ENCODE measurements at regions not wholly inside any gene's neighbourhood (a gene's known extent, or its start where the extent isn't known, plus 50 kb on each side); places are given as distances from the start of the nearest gene placed in this dataset.

DNA sequence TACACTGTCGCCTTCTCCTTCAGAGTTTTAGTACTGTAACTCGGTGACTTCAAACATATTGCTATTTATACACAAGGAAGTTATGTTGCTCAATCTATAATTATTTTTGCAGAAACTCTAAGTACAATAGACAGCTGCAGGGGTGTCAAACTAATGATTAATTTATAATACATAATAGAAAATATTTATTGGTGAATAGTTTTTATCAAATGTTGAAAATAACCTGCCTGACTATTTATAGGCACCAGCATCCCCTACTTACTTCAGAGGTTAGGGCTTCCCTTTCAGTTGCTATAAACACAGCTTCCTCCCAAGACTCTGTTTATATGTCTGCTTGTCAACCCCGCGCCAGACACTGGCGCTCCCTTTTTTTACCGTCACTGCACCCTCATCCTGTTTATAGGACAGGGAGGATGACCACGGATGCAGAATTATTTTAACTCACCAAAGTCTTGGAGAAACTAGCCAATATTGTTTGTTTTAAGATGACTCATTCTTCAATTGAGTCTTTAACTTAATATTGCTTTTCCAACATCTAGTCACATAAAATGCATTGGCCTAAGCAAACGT, 225.0 kb downstream of the ALDH8A1 start:
- intact Hi-C loops (cut with DNase I) = loop anchor here (5.0 kb wide), 1 partner anchor 183 kb away; no protein-coding TSS in a partner anchor
- no peak for DNase-seq (ENCODE audit: low spot score)

DNA sequence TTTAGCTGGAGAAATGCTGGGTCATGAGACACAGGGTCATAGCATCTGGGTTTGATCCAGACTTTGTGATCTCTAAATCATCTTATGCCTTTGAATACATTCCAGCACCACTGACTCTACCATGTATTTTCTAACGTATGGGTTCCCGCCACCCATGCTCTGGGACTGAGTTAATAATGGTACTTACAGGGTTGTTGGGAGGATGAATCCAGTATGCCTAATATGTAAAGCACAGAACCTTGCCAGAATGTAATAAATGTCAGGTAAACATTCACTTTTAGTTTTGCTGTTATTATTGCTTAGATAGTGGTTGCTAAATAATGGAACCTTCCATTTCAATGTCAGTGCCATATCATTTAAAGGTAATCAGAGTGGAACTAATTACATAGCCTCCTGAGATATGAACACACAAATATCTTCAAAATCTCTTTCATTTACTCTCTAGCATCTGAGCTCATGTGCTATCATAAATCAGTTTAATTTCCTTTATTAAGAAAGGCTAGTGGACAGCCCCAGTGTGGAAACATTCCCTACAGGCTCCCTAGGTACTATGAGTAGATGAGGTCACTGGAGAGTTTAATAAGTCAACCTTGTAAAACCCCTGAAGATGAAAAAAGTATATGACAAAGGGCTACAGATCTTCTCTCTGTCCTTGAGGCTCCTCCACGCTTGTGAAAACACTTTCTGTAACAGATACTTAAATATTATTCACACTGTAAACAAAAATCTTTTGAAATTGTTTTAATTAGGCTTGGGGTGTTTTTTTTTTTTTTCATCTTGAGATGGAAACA, 226.6 kb downstream of the ALDH8A1 start:
- intact Hi-C loops (cut with DNase I) = loop anchor here (5.0 kb wide), 1 partner anchor 181 kb away; no protein-coding TSS in a partner anchor

GRCh38 chr6:134722200-134722870, 227.6 kb downstream of the ALDH8A1 start:
- intact Hi-C loops (cut with DNase I) = loop anchor here (5.0 kb wide), 1 partner anchor 180 kb away; no protein-coding TSS in a partner anchor
- DNase-seq (ENCODE audit: low spot score) = no peak

More for the DNA sequence above, 226.6 kb downstream of the ALDH8A1 start:
- DNase-seq (ENCODE audit: low spot score) = no peak

DNA sequence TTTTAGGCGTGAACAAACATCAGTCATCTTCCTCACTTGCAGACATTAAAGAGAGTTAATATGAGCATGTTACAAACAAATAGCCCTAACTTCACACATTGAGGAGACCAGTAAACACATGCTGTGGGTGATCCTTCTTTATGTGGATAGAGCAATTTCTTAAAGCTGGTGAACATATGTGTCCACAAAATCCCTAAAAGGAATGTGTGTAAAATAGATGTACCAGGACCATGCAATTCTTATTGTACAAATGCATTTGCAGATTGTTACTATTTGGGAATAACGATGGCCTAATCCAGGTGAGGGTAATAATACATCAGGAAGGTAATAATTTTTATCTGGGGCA, 228.9 kb downstream of the ALDH8A1 start:
- intact Hi-C loops (cut with DNase I) = loop anchor here (2.0 to 5.0 kb wide), 2 partner anchors 179 to 546 kb away; no protein-coding TSS in a partner anchor
- no peak for DNase-seq (ENCODE audit: low spot score)

DNA sequence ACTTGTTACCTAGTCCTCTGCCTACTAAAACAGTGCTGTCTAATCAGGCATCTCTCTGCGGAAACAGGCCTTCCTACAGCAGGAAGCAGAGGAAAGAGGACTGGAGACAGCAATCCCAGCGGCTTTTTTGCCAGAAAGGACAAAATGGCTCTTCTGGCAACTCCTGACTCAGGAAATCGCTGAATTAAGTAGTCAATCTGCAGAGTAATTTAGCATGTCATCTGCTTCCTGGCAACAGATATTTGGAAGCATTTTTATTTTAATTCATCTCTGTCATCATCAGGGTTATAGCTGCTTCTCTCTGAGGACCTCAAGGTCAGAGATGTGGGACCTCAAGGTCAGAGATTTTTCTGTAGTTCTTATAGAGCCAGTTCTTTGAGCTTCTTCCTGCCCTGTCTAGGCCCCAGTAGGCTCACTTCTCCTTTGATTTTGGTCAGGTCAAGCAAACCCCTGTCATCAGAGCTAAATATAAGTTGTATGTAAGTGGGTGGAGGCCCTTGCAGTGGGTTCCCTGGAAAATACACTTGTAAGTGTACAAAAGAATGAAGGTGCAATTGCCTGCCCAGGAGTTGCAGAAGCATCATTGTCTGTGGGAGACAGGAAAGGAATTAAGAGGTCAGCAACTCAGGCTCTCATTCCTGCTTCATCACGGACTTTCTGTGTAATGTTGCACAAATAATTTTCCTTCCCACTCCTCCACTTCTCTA, 229.4 kb downstream of the ALDH8A1 start:
- intact Hi-C loops (cut with DNase I) = loop anchor here (2.0 to 5.0 kb wide), 2 partner anchors 178 to 546 kb away; no protein-coding TSS in a partner anchor

DNA sequence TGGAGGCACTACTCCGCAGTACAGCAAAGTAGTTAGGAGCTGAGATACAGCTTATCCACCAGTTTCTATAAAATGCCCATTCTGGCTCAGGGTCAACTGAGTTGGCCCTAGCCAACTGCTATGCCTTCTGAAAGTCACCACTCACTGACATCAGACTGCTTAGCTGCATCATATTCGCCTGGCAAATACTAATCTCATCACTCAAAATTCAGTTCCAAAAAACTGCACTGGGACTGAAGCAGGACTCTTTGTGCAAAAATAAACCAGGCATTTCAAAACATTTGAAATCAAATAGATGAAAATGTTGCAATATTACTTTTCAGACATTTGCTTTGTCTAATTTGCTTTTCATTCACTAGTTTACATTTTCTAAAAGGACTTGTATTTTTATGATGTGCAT, 230.0 kb downstream of the ALDH8A1 start:
- no peak for DNase-seq (ENCODE audit: low spot score)
- intact Hi-C loops (cut with DNase I) = loop anchor here (2.0 to 5.0 kb wide), 2 partner anchors 178 to 545 kb away; no protein-coding TSS in a partner anchor

More for the DNA sequence above, 229.4 kb downstream of the ALDH8A1 start:
- no peak for DNase-seq (ENCODE audit: low spot score)

DNA sequence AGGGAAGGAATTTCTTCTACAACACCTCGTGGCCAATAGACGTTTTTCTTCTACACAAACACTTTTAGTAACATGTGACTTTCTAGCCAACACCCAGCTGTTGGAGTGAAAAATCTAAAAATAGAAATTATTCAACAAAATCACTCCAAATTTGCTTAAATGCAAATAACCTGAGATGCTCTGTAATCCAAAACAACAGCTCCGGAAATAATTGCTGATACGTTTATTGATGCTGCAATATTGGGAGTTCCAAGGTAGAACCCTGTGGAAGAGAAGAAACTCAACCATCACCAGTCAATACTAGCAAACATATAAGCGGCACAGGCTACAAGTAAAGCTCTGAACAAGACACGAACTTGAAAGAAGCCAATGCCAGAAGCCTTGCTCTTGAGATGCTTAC, 230.6 kb downstream of the ALDH8A1 start:
- intact Hi-C loops (cut with DNase I) = no loop called here
- no peak for DNase-seq (ENCODE audit: low spot score)

DNA sequence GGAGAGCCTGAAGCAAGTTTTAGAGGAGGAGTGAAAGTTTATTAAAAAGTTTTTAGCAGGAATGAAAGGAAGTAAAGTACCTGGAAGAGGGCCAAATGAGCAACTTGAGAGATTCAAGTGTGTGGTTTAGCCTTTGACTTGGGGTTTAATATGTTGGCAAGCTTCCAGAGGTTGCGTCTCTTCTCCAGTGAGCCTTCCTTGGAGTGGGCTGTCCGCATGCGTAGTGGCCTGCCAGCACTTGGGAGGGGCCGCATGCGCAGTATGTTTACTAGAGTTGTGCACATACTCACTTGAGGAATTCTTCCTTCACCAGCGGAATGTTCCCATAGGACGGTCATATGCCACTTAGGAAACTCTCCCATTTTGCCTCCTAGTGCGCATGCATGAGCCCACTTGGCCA, 235.2 kb downstream of the ALDH8A1 start:
- DNase-seq (ENCODE audit: low spot score) = no peak
- intact Hi-C loops (cut with DNase I) = no loop called here

GRCh38 chr6:134714113-134714512, 235.8 kb downstream of the ALDH8A1 start:
- no peak for DNase-seq (ENCODE audit: low spot score)
- intact Hi-C loops (cut with DNase I) = no loop called here

DNA sequence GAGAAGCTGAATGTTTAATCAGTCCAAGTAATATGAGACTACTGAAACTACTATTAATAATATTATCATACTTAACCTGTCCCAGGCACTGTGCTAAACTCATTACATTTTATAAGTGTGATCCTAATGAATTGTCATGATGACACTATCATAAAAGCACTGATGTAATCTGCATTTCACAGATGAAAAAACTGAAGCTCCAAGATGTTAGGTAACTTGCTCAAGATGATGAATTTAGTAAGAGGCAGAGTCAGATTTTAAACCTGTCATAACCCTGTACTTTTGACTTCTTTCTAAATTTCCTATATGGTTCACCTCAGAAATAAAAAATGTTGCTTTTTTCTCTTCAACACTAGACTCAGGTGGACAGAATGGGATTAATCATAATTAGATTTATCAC, 237.6 kb downstream of the ALDH8A1 start:
- DNase-seq (ENCODE audit: low spot score) = no peak
- intact Hi-C loops (cut with DNase I) = no loop called here

- no peak for DNase-seq (ENCODE audit: low spot score)
Observed at GRCh38 chr6:134708079-134708478, 241.8 kb downstream of the ALDH8A1 start.

GRCh38 chr6:134707342-134708031, 242.4 kb downstream of the ALDH8A1 start:
- no peak for DNase-seq (ENCODE audit: low spot score)

More at GRCh38 chr6:134708079-134708478, 241.8 kb downstream of the ALDH8A1 start:
- intact Hi-C loops (cut with DNase I) = no loop called here

GRCh38 chr6:134706806-134707205, 243.1 kb downstream of the ALDH8A1 start:
- intact Hi-C loops (cut with DNase I) = no loop called here
- DNase-seq (ENCODE audit: low spot score) = no peak

More at GRCh38 chr6:134707342-134708031, 242.4 kb downstream of the ALDH8A1 start:
- intact Hi-C loops (cut with DNase I) = no loop called here

DNA sequence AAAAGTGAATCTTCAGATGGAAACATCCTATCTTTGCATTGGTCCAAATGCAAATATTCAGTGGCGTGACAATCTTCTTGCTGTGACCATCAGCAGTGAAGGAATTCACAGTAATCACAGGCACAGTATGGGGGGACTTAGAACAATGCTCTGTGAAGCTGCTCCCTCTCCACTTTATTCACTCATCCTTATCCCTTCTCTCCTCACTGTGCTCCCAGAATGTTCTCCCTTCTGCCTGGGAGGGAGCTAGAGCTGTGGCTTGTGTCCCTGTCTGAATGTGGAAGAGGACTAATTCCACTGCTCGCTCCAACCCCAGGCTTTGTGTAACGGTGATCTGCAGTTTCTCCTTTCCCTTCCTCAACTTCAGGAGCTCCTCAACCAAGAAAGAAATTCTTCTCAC, 243.7 kb downstream of the ALDH8A1 start:
- DNase-seq (ENCODE audit: low spot score) = no peak
- intact Hi-C loops (cut with DNase I) = no loop called here

DNA sequence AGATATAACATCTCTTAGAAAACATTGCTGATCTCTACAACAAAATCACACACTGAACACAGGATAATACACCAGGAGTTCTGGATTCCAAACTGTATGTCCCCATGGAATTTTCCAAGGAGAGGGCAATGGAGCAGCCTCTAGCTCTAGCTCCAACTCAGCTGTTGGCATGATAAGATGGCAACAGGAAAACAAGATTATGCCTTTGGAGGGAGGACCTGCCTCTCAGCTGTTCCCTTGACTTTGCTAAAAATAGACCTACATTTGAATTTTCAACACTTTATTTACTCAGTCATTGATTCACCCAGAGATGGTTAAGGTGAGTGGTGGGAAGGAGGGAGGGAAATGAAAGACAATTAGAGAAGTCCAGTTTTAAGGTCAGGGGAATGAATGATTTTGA, 246.7 kb downstream of the ALDH8A1 start:
- DNase-seq (ENCODE audit: low spot score) = no peak
- intact Hi-C loops (cut with DNase I) = no loop called here

GRCh38 chr6:134702279-134702678, 247.6 kb downstream of the ALDH8A1 start:
- DNase-seq (ENCODE audit: low spot score) = no peak
- intact Hi-C loops (cut with DNase I) = no loop called here

GRCh38 chr6:134701301-134701700, 248.6 kb downstream of the ALDH8A1 start:
- no peak for DNase-seq (ENCODE audit: low spot score)
- intact Hi-C loops (cut with DNase I) = no loop called here

- DNase-seq (ENCODE audit: low spot score) = no peak
- intact Hi-C loops (cut with DNase I) = no loop called here
Observed at GRCh38 chr6:134698228-134698627, 251.7 kb downstream of the ALDH8A1 start.

- DNase-seq (ENCODE audit: low spot score) = no peak
- intact Hi-C loops (cut with DNase I) = no loop called here
Observed at GRCh38 chr6:134692008-134692407, 257.9 kb downstream of the ALDH8A1 start.
